OCI-LY7 (cell line): ENCODE measurements at regions not wholly inside any gene's neighbourhood (a gene's known extent, or its start where the extent isn't known, plus 50 kb on each side); places are given as distances from the start of the nearest gene placed in this dataset.

Source experiments
- BruUV-seq: library from RNA; stranded (reverse); fragments of 400-500 nt; replicated peaks from 2 replicates; lab custom pipeline; 2021; lab: Mats Ljungman, UMichigan
- CTCF ChIA-PET: fragments of 300-600 bp; sonication (Branson Sonifier 250); formaldehyde crosslinking; loops from one replicate; lab custom pipeline; 2022; ENCODE audit warnings: antibody characterized with exemption; ENCODE audit not compliant: unreplicated experiment; lab: Charles Lee
- POLR2A ChIA-PET: fragments of 300-600 bp; sonication (Branson Sonifier 250); formaldehyde crosslinking; loops from one replicate; lab custom pipeline; 2022; ENCODE audit warnings: antibody characterized with exemption; lab: Charles Lee
- DNase-seq: peaks from one replicate; pipeline ENCODE4 v3.0.0-alpha.2; 2015; ENCODE audit warnings: low spot score
- H2AFZ ChIP-seq: fragments of 200-600 bp; sonication (generic), shearing (Covaris generic); 2 replicates; pipeline ENCODE4 v1.6.1; 2014; ENCODE audit warnings: mild to moderate bottlenecking, antibody characterized with exemption, low read length, moderate library complexity
- H3K27ac ChIP-seq: fragments of 200-600 bp; sonication (generic); 2 replicates; pipeline ENCODE4 v1.5.1; 2014; ENCODE audit warnings: mixed run types, low read depth, mild to moderate bottlenecking, moderate library complexity, low read length, inconsistent platforms; ENCODE audit not compliant: poor library complexity, severe bottlenecking
- H3K36me3 ChIP-seq: fragments of 200-600 bp; sonication (generic); 2 replicates; pipeline ENCODE4 v1.6.1; 2014; ENCODE audit warnings: mild to moderate bottlenecking, antibody characterized with exemption, low read length, moderate library complexity, mixed read lengths; ENCODE audit not compliant: insufficient read depth
- H3K4me1 ChIP-seq: fragments of 200-600 bp; sonication (generic); 2 replicates; pipeline ENCODE4 v1.5.1; 2014; ENCODE audit warnings: mild to moderate bottlenecking, low read length; ENCODE audit not compliant: insufficient read depth, poor library complexity, severe bottlenecking
- H3K4me2 ChIP-seq: fragments of 200-600 bp; sonication (generic); 2 replicates; pipeline ENCODE4 v1.6.1; 2014; ENCODE audit warnings: mild to moderate bottlenecking, low read length
- H3K4me3 ChIP-seq: fragments of 200-600 bp; sonication (generic); 2 replicates; pipeline ENCODE4 v1.5.1; 2014; ENCODE audit warnings: mild to moderate bottlenecking, low read depth, low read length; ENCODE audit not compliant: poor library complexity, severe bottlenecking
- H3K79me2 ChIP-seq: fragments of 200-600 bp; sonication (generic); 2 replicates; pipeline ENCODE4 v1.6.1; 2016; ENCODE audit warnings: low read depth, mild to moderate bottlenecking, low read length, moderate library complexity, mixed read lengths; ENCODE audit not compliant: insufficient read depth
- H3K9me2 ChIP-seq: fragments of 200-600 bp; sonication (generic); 2 replicates; pipeline ENCODE4 v1.6.1; 2016; ENCODE audit warnings: mild to moderate bottlenecking, low read length, mixed read lengths; ENCODE audit not compliant: insufficient read depth
- H3K9me3 ChIP-seq: fragments of 200-600 bp; sonication (generic); 2 replicates; pipeline ENCODE4 v1.6.1; 2014; ENCODE audit warnings: mild to moderate bottlenecking, mixed run types, low read length, mixed read lengths
- H4K20me1 ChIP-seq: fragments of 200-600 bp; sonication (generic); 2 replicates; pipeline ENCODE4 v1.6.1; 2014; ENCODE audit warnings: mild to moderate bottlenecking, antibody characterized with exemption, low read length, moderate library complexity, mixed read lengths; ENCODE audit not compliant: insufficient read depth
- EZH2phosphoT487 ChIP-seq: fragments of 200-600 bp; sonication (generic); IDR thresholded peaks from 2 replicates; pipeline ENCODE4 v1.6.1; 2018; ENCODE audit warnings: low read depth, borderline replicate concordance, mild to moderate bottlenecking, mixed run types, antibody characterized with exemption, low read length, moderate library complexity, mixed read lengths
- intact Hi-C: fragments of 100-400 bp; cut with micrococcal nuclease; formaldehyde crosslinking; loops from one replicate; pipeline ENCODE4 v1.10.0; 2022; ENCODE audit not compliant: unreplicated experiment
- TF ChIP-seq, protein P1 (sequence below): fragments of 200-600 bp; sonication (generic); conservative IDR thresholded peaks from 2 replicates; pipeline ENCODE4 v1.5.1; 2014; ENCODE audit warnings: mild to moderate bottlenecking, antibody characterized with exemption, low read length, moderate library complexity, mixed read lengths

DNA sequence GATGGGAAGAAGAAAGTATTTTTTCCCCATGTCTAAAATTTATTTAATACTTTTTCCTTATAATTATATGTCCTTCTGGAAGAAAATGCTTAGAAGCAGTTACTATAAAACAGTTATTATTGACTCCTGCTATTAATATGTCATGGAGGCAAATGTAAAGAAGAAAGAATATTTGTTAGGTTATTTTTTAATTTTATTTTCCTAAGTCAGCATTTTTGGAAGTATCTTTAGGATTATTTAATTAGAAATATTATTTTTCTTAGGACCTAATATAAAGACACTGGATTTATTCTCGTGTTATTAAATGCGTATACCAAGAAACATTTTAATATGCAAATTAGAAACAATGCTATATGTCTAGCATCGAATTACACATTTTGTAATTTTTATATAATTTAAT is 687.7 kb downstream of the TRAM1L1 start:
- Histone ChIP-seq H3K4me2 (no peak overlapping the region), H4K20me1 (no peaks in the 10 kb centered on the region), H3K79me2 (no peaks in the 10 kb centered on the region), H3K36me3 (no peaks in the 10 kb centered on the region), H2AFZ (no peak overlapping the region), H3K4me1 (no peaks in the 10 kb centered on the region), H3K27ac (no peak overlapping the region), H3K4me3 (no peak overlapping the region), H3K9me2 (no peaks in the 10 kb centered on the region), H3K9me3 (no peaks in the 10 kb centered on the region)
- DNase-seq: no peak
- ChIA-PET POLR2A (no interaction called here), CTCF (no interaction called here)
- intact Hi-C loops: no loop called here
- no peak for TF ChIP-seq EZH2phosphoT487
- TF ChIP-seq, protein P1, sequence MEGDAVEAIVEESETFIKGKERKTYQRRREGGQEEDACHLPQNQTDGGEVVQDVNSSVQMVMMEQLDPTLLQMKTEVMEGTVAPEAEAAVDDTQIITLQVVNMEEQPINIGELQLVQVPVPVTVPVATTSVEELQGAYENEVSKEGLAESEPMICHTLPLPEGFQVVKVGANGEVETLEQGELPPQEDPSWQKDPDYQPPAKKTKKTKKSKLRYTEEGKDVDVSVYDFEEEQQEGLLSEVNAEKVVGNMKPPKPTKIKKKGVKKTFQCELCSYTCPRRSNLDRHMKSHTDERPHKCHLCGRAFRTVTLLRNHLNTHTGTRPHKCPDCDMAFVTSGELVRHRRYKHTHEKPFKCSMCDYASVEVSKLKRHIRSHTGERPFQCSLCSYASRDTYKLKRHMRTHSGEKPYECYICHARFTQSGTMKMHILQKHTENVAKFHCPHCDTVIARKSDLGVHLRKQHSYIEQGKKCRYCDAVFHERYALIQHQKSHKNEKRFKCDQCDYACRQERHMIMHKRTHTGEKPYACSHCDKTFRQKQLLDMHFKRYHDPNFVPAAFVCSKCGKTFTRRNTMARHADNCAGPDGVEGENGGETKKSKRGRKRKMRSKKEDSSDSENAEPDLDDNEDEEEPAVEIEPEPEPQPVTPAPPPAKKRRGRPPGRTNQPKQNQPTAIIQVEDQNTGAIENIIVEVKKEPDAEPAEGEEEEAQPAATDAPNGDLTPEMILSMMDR: no peak
- no TSS peak for BruUV-seq

DNA sequence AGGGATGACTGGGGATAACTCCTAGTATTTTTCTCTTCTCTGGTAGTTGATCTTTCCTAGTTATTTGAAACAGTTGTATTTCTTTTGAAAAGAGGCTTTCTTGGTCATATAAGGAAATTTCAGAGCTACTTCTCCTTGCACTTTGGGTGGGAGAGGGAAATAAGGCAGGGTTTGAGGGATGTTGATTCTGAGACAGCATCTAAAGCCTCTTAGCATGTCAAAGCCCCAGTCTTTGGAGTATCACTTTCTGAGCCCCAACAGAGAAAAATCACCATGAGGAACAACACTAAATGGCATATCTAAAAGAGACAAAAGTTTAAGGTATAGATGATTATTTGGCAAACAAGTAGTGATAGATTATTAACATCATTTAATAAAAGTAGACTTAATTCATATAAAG is 688.1 kb downstream of the TRAM1L1 start:
- Histone ChIP-seq H3K4me2 (no peak overlapping the region), H3K4me3 (no peak overlapping the region), H3K4me1 (no peaks in the 10 kb centered on the region), H3K9me3 (no peaks in the 10 kb centered on the region), H4K20me1 (no peaks in the 10 kb centered on the region), H2AFZ (no peak overlapping the region), H3K36me3 (no peaks in the 10 kb centered on the region), H3K27ac (no peak overlapping the region), H3K9me2 (no peaks in the 10 kb centered on the region), H3K79me2 (no peaks in the 10 kb centered on the region)
- no peak for DNase-seq
- no TSS peak for BruUV-seq
- ChIA-PET POLR2A (no interaction called here), CTCF (no interaction called here)
- intact Hi-C loops: no loop called here
- TF ChIP-seq EZH2phosphoT487: no peak
- TF ChIP-seq, protein P1: no peak

DNA sequence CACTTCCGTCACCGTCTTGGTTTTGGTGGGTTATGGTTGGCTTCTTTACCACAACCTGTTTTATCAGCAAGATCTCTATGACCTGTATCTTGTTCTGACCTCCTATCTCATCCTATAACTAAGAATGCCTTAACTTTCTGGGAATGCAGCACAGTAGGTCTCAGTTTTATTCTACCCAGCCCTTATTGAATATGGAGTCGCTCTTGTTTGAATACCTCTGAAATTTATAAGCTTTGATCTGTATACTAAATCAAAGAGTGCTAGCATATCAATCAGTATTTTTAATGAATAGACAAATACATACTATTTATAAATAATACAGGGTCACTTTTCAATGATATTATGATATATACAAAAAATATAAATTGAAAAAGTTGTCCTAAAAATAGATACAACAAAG is 690.0 kb downstream of the TRAM1L1 start:
- intact Hi-C loops: no loop called here

More for the DNA sequence above, 690.0 kb downstream of the TRAM1L1 start:
- H3K4me2 ChIP-seq: no peak overlapping the region
- CTCF ChIA-PET: no interaction called here
- DNase-seq: no peak
- H3K36me3 ChIP-seq: no peaks in the 10 kb centered on the region
- H2AFZ ChIP-seq: no peak overlapping the region
- no peak overlapping the region for H3K4me3 ChIP-seq
- no peaks in the 10 kb centered on the region for H3K9me2 ChIP-seq
- H4K20me1 ChIP-seq: no peaks in the 10 kb centered on the region
- no peaks in the 10 kb centered on the region for H3K4me1 ChIP-seq
- TF ChIP-seq EZH2phosphoT487: no peak
- TF ChIP-seq, protein P1: no peak
- POLR2A ChIA-PET: interaction anchor here (0.6 kb wide), 2 partner anchors 1344 to 1606 kb away, joined by 3 to 4 read pairs; no protein-coding TSS in a partner anchor
- no TSS peak for BruUV-seq
- H3K9me3 ChIP-seq: no peaks in the 10 kb centered on the region
- H3K27ac ChIP-seq: no peak overlapping the region
- no peaks in the 10 kb centered on the region for H3K79me2 ChIP-seq
